Endothelial cell of umbilical vein (primary cell): ENCODE measurements at regions not wholly inside any gene's neighbourhood (a gene's known extent, or its start where the extent isn't known, plus 50 kb on each side); places are given as distances from the start of the nearest gene placed in this dataset.
"Not testable (repeated sequence)": the region's sequence is repeated elsewhere in the genome, so short reads cannot be mapped to it uniquely, and the experiment has no call there.

Experiments
- BruUV-seq: library from RNA; stranded (reverse); fragments of 400-500 nt; replicated peaks from 2 replicates; lab custom pipeline; 2021; lab: Mats Ljungman, UMichigan
- CTCF ChIA-PET: fragments of 300-600, 350-600 bp; sonication (Branson Sonifier 250); formaldehyde crosslinking; loops from one replicate; lab custom pipeline; 2021; ENCODE audit warnings: antibody characterized with exemption, inconsistent platforms; lab: Charles Lee
- POLR2A ChIA-PET: fragments of 300-600, 350-600 bp; sonication (Branson Sonifier 250); formaldehyde crosslinking; loops from one replicate; lab custom pipeline; 2021; ENCODE audit warnings: antibody characterized with exemption, inconsistent platforms; lab: Charles Lee
- DNase-seq: peaks from one replicate; pipeline ENCODE4 v3.0.0-alpha.2; 2011; ENCODE audit warnings: low read depth, low spot score
- FAIRE-seq: peaks from 2 replicates; lab custom pipeline; 2011; peaks lifted over from hg19 to GRCh38; lab: Jason Lieb, UNC
- H2AFZ ChIP-seq: 2 replicates; pipeline ENCODE4 v1.6.0; 2012; ENCODE audit warnings: low read depth, low read length, control low read depth, inconsistent platforms
- H3K27ac ChIP-seq: 2 replicates; pipeline ENCODE4 v1.5.1; 2011; ENCODE audit warnings: low read depth, mild to moderate bottlenecking, control low read depth, low read length, moderate library complexity; ENCODE audit not compliant: insufficient read depth
- H3K27me3 ChIP-seq, 2 experiments: 2 replicates each; pipeline versions ENCODE4 v1.6.0 to v1.6.1; 2011; ENCODE audit warnings: low read length in 2 of 2, mixed read lengths in 1 of 2; ENCODE audit not compliant: control insufficient read depth in 2 of 2, insufficient read depth in 2 of 2
- H3K36me3 ChIP-seq, 2 experiments: 2 replicates in 1 of 2; 3 replicates in 1 of 2; pipeline ENCODE4 v1.5.1; 2011; ENCODE audit warnings: low read length in 2 of 2, mild to moderate bottlenecking in 1 of 2, moderate library complexity in 1 of 2; ENCODE audit not compliant: control insufficient read depth in 2 of 2, insufficient read depth in 2 of 2; ENCODE audit errors: extremely low read depth in 1 of 2
- H3K4me1 ChIP-seq: 3 replicates; pipeline ENCODE4 v1.5.1; 2011; ENCODE audit warnings: mild to moderate bottlenecking, low read length; ENCODE audit not compliant: control insufficient read depth, insufficient read depth; ENCODE audit errors: extremely low read depth
- H3K4me2 ChIP-seq: 2 replicates; pipeline ENCODE4 v1.6.1; 2011; ENCODE audit warnings: low read length, control low read depth, mixed read lengths; ENCODE audit not compliant: insufficient read depth
- H3K4me3 ChIP-seq, 3 experiments: fragments of 200-600 bp in 1 of 3; sonication (generic), shearing (Covaris generic) in 1 of 3; replicated peaks in 1 of 3; 2 replicates each; pipeline ENCODE4 v1.5.1; 2011 to 2016; ENCODE audit warnings: control low read depth in 3 of 3, low read length in 3 of 3, mild to moderate bottlenecking in 2 of 3, inconsistent platforms in 1 of 3, low read depth in 1 of 3, moderate library complexity in 1 of 3; ENCODE audit not compliant: insufficient read depth in 1 of 3
- H3K79me2 ChIP-seq: 2 replicates; pipeline ENCODE4 v1.6.0; 2012; ENCODE audit warnings: low read length, inconsistent platforms; ENCODE audit not compliant: control insufficient read depth, insufficient read depth
- H3K9ac ChIP-seq: replicated peaks from 2 replicates; pipeline ENCODE3; 2011; ENCODE audit warnings: low read length, control low read depth; ENCODE audit not compliant: insufficient read depth; ENCODE audit errors: extremely low read depth
- H3K9me1 ChIP-seq: replicated peaks from 3 replicates; pipeline ENCODE4 v1.6.0; 2011; ENCODE audit warnings: mild to moderate bottlenecking, low read length; ENCODE audit not compliant: control insufficient read depth, insufficient read depth; ENCODE audit errors: extremely low read depth
- H3K9me3 ChIP-seq: replicated peaks from 2 replicates; pipeline ENCODE4 v1.5.1; 2012; ENCODE audit warnings: low read length, inconsistent platforms; ENCODE audit not compliant: control insufficient read depth, insufficient read depth
- H4K20me1 ChIP-seq: replicated peaks from 2 replicates; pipeline ENCODE3; 2011; ENCODE audit warnings: mild to moderate bottlenecking, low read length; ENCODE audit not compliant: control insufficient read depth, insufficient read depth; ENCODE audit errors: extremely low read depth
- CTCF ChIP-seq, 2 donors: IDR thresholded peaks; 1 replicate in 1 of 2; 2 replicates in 1 of 2; pipeline ENCODE4 v1.5.1; 2011; ENCODE audit warnings: low read length in 2 of 2, mild to moderate bottlenecking in 2 of 2, moderate library complexity in 2 of 2, control low read depth in 1 of 2, inconsistent platforms in 1 of 2, low read depth in 1 of 2; ENCODE audit not compliant: insufficient read depth in 1 of 2; ENCODE audit errors: extremely low read depth in 1 of 2
- dilution Hi-C: fragments of 300-500 bp; cut with MboI; formaldehyde crosslinking; loops from one replicate; pipeline ENCODE4 v1.15.0; 2019; ENCODE audit warnings: low sequenced_read_pairs; ENCODE audit not compliant: extremely low pct_ligation_motif_present
- intact Hi-C: fragments of 100-400 bp; cut with micrococcal nuclease; formaldehyde crosslinking; loops from one replicate; pipeline ENCODE4 v1.10.0; 2022

GRCh38 chr22:22773979-22774604 lies 113.5 kb upstream of the IGLL5 start:
- no peak overlapping the region for H3K27ac ChIP-seq
- dilution Hi-C loops: no loop called here
- peaks cover 1 to 2% of the 10 kb centered on the region in 2 experiments for H3K27me3 ChIP-seq
- CTCF ChIA-PET: interaction anchor here (2.7 kb wide), 1 partner anchor 15 kb away, joined by 12 read pairs; no protein-coding TSS in a partner anchor
- no peaks in the 10 kb centered on the region for H3K36me3 ChIP-seq
- H3K4me1 ChIP-seq: no peaks in the 10 kb centered on the region
- POLR2A ChIA-PET: no interaction called here
- no peaks in the 10 kb centered on the region for H3K79me2 ChIP-seq
- H2AFZ ChIP-seq: no peak overlapping the region
- H3K4me3 ChIP-seq: no peak overlapping the region
- BruUV-seq: no TSS peak
- no peak for DNase-seq
- TF ChIP-seq CTCF (IDR thresholded peaks at IDR 0.05; ENCODE audit: extremely low read depth in 1 of 2, insufficient read depth in 1 of 2, low read depth in 1 of 2, low read length in 2 of 2): no peak
- H3K9me3 ChIP-seq: no peaks in the 10 kb centered on the region
- H3K4me2 ChIP-seq: no peak overlapping the region
- no peak overlapping the region for H3K9ac ChIP-seq
- H4K20me1 ChIP-seq: no peaks in the 10 kb centered on the region
- FAIRE-seq: no peak
- intact Hi-C loops: no loop called here
- no peaks in the 10 kb centered on the region for H3K9me1 ChIP-seq

GRCh38 chr22:22774762-22775161 lies 112.9 kb upstream of the IGLL5 start:
- H3K9me1 ChIP-seq, POLR2A ChIA-PET, H3K79me2 ChIP-seq, DNase-seq, H3K9ac ChIP-seq, H3K4me1 ChIP-seq, dilution Hi-C loops, BruUV-seq, H3K4me2 ChIP-seq, H4K20me1 ChIP-seq, intact Hi-C loops, H3K36me3 ChIP-seq, FAIRE-seq, H3K27ac ChIP-seq, H3K4me3 ChIP-seq, H3K9me3 ChIP-seq, H2AFZ ChIP-seq, H3K27me3 ChIP-seq: not testable (repeated sequence)
- CTCF ChIA-PET: interaction anchor here (2.7 kb wide), 1 partner anchor 14 kb away, joined by 12 read pairs; no protein-coding TSS in a partner anchor
